Calu3 (cell line): ENCODE measurements at regions not wholly inside any gene's neighbourhood (a gene's known extent, or its start where the extent isn't known, plus 50 kb on each side); places are given as distances from the start of the nearest gene placed in this dataset.

Experiments
- BruUV-seq: library from RNA; stranded (reverse); fragments of 400-500 nt; replicated peaks from 2 replicates; lab custom pipeline; 2021; lab: Mats Ljungman, UMichigan
- CTCF ChIA-PET: fragments of 300-600 bp; sonication (Branson Sonifier 250); formaldehyde crosslinking; loops from one replicate; lab custom pipeline; 2022; ENCODE audit warnings: antibody characterized with exemption; lab: Charles Lee
- DNase-seq: peaks from one replicate; pipeline ENCODE4 v3.0.0; 2022
- H3K27ac Mint-ChIP-seq: one replicate; pipeline ENCODE4 v1.8.0; 2022; ENCODE audit warnings: mixed read lengths; ENCODE audit not compliant: unreplicated experiment
- H3K27me3 Mint-ChIP-seq: one replicate; pipeline ENCODE4 v1.8.0; 2022; ENCODE audit warnings: mixed read lengths; ENCODE audit not compliant: unreplicated experiment
- H3K36me3 Mint-ChIP-seq: one replicate; pipeline ENCODE4 v1.8.0; 2022; ENCODE audit warnings: mild to moderate bottlenecking, moderate library complexity, mixed read lengths; ENCODE audit not compliant: insufficient read depth, unreplicated experiment
- H3K4me1 Mint-ChIP-seq: one replicate; pipeline ENCODE4 v1.8.0; 2022; ENCODE audit warnings: mild to moderate bottlenecking, low read depth, mixed read lengths; ENCODE audit not compliant: unreplicated experiment
- H3K4me3 Mint-ChIP-seq: one replicate; pipeline ENCODE4 v1.8.0; 2022; ENCODE audit warnings: mild to moderate bottlenecking, low read depth, moderate library complexity, mixed read lengths; ENCODE audit not compliant: unreplicated experiment
- H3K9me3 Mint-ChIP-seq: one replicate; pipeline ENCODE4 v1.8.0; 2022; ENCODE audit warnings: low read depth, mixed read lengths; ENCODE audit not compliant: unreplicated experiment
- intact Hi-C: fragments of 100-400 bp; cut with micrococcal nuclease; formaldehyde crosslinking; loops from one replicate; pipeline ENCODE4 v1.10.0; 2022; ENCODE audit not compliant: unreplicated experiment
- TF ChIP-seq, protein P1 (sequence below): fragments of 200-600 bp; IDR thresholded peaks from one replicate; pipeline ENCODE4 v1.8.0; 2022; ENCODE audit warnings: antibody characterized with exemption; ENCODE audit not compliant: unreplicated experiment

DNA sequence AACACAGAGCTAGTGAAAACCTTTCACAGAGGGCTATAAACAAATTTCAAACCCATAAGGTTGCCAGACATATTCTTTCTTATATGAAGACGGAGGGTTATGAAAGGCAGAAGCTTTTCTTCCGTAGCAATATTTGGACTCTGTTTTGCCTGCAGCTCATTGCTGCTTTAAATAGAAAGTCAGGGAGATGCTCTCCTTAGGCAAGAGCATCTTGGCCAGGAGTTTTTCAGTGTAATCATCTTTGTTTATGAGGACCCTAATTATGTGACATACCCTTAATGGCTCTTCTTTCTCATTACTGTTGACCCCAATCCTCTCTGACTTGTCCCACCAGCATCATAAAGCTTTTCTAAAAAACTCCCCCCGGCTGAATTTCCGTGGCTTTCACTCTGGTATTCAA lies 433.4 kb upstream of the NRXN1 start:
- no peak overlapping the region for H3K4me3 Mint-ChIP-seq
- H3K27me3 Mint-ChIP-seq = no peaks in the 10 kb centered on the region
- no peak overlapping the region for H3K27ac Mint-ChIP-seq
- TF ChIP-seq, protein P1, sequence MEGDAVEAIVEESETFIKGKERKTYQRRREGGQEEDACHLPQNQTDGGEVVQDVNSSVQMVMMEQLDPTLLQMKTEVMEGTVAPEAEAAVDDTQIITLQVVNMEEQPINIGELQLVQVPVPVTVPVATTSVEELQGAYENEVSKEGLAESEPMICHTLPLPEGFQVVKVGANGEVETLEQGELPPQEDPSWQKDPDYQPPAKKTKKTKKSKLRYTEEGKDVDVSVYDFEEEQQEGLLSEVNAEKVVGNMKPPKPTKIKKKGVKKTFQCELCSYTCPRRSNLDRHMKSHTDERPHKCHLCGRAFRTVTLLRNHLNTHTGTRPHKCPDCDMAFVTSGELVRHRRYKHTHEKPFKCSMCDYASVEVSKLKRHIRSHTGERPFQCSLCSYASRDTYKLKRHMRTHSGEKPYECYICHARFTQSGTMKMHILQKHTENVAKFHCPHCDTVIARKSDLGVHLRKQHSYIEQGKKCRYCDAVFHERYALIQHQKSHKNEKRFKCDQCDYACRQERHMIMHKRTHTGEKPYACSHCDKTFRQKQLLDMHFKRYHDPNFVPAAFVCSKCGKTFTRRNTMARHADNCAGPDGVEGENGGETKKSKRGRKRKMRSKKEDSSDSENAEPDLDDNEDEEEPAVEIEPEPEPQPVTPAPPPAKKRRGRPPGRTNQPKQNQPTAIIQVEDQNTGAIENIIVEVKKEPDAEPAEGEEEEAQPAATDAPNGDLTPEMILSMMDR = no peak
- no peak for DNase-seq
- BruUV-seq = no TSS peak
- H3K9me3 Mint-ChIP-seq = peaks cover 6% of the 10 kb centered on the region
- intact Hi-C loops = no loop called here
- no peaks in the 10 kb centered on the region for H3K4me1 Mint-ChIP-seq
- H3K36me3 Mint-ChIP-seq = no peaks in the 10 kb centered on the region
- CTCF ChIA-PET = no interaction called here

DNA sequence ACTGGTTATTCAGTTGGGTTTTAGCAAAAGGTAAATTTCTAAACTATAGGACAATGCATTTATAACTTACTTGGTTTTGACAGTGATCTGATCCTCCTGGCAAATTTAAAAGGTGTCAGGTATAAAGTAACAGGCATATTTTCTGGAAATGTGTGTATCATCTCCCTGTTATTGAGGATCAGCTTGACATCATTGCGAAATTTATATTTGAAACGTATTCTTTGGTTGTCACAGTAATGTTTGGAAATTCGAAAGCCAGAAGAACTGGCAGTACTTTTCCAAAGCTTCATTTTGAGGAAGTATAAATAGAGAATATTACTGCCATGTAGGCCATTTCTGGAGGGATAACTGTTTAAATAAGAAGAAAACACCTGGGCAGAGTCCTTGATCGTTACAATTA lies 422.2 kb upstream of the NRXN1 start:
- no peaks in the 10 kb centered on the region for H3K36me3 Mint-ChIP-seq
- BruUV-seq = no TSS peak
- DNase-seq = no peak
- intact Hi-C loops = no loop called here
- H3K27me3 Mint-ChIP-seq = no peaks in the 10 kb centered on the region
- TF ChIP-seq, protein P1 = no peak
- H3K27ac Mint-ChIP-seq = no peak overlapping the region
- CTCF ChIA-PET = no interaction called here
- H3K9me3 Mint-ChIP-seq = peaks cover 11% of the 10 kb centered on the region
- no peak overlapping the region for H3K4me3 Mint-ChIP-seq
- H3K4me1 Mint-ChIP-seq = no peaks in the 10 kb centered on the region

DNA sequence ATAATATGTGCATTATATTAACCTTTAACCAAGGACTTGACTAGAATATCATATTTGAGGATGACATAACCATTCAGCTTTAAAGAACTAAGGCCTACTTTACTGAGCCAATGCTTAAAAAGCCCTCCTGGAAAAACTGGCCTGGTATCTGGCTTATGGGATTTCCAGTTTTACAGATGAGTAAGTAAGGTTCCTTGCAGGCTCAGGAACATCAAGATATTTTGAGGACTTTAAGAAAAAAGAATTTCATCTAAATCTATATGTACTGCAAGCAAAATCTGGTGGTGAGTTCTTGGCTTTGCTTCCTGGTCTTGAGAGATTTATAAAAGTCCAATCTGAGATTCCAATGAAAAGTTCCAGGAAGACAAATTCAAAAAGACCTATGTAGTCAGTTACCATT lies 417.0 kb upstream of the NRXN1 start:
- H3K4me3 Mint-ChIP-seq = no peak overlapping the region
- no TSS peak for BruUV-seq
- H3K4me1 Mint-ChIP-seq = no peaks in the 10 kb centered on the region
- no peaks in the 10 kb centered on the region for H3K36me3 Mint-ChIP-seq
- H3K9me3 Mint-ChIP-seq = peaks cover 10% of the 10 kb centered on the region
- intact Hi-C loops = no loop called here
- H3K27ac Mint-ChIP-seq = no peak overlapping the region
- no peaks in the 10 kb centered on the region for H3K27me3 Mint-ChIP-seq
- CTCF ChIA-PET = no interaction called here
- no peak for DNase-seq
- TF ChIP-seq, protein P1 = no peak

DNA sequence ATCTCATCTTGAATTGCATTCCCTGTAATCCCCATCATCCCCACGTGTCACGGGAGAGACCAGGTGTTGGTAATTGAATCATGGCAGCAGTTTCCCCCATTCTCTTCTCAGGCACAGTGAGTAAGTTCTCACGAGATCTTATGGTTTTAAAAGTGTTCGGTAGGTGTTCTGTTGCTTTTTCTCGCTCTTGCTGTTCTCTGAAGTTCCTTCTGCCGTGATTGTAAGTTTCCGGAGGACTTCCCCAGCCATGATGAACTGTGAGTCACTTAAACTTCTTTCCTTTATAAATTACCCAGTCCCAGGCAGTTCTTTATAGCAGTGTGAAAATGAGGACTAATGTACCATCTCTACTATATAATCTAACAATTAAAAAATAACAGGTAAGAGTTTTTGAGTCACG lies 409.9 kb upstream of the NRXN1 start:
- CTCF ChIA-PET = no interaction called here
- DNase-seq = no peak
- Mint-ChIP-seq H3K9me3 (peaks cover 1% of the 10 kb centered on the region), H3K27me3 (no peaks in the 10 kb centered on the region), H3K4me3 (no peak overlapping the region), H3K4me1 (no peaks in the 10 kb centered on the region), H3K36me3 (no peaks in the 10 kb centered on the region), H3K27ac (no peak overlapping the region)
- BruUV-seq = no TSS peak
- intact Hi-C loops = no loop called here
- TF ChIP-seq, protein P1 = no peak
